ENCODE measurements at regions not wholly inside any gene's neighbourhood (a gene's known extent, or its start where the extent isn't known, plus 50 kb on each side); places are given as distances from the start of the nearest gene placed in this dataset.

DNA sequence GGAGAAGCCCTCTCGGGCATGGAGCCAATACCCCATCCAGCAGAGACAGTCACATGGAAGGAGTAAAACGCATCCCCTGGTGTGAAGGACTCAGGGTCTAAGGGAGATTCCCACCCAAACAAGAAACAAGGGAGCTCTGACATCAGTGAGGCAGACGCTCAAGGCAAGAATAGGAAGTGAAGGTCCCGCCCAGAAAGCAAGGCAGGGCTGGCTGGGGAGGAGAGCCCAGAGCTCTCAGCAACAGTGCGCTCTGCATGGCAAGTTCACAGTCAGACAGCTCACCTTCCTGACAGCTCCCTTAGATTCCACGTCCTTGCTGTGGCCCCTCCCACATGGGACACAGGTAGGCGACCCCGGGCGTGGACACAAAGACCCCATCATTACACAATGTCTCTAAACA, 85.6 kb downstream of the TTLL2 start:
- H3K9me3 ChIP-seq (ENCODE audit: insufficient read depth, low read length, severe bottlenecking) = no peaks in the 10 kb centered on the region

DNA sequence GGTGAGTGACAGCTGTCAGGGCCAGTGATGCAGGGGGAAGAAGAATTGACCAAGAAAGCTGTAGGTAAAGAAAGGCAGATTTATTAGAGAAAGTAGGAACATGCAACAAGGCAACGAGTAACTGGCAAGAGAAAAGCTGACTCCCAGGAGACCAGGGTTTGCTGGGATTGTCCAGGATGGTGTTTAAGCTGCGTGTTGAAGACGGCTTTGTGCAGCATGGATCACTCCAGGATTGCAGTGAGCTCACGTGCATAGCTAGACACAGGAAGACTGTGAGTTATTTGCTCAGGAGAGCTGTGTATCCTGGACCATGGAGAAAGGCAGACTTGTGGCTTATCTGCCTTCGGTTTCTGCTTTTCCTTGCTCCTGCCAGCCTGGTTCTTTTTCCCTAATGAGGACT, 87.6 kb downstream of the TTLL2 start:
- H3K4me3 ChIP-seq (ENCODE audit: low read depth in 1 of 2, low read length in 2 of 2) = no peak overlapping the region
- H3K27ac ChIP-seq (ENCODE audit: low read length) = no peak overlapping the region
- no peak overlapping the region for H3K9ac ChIP-seq (ENCODE audit: low read depth, low read length)
- no peaks in the 10 kb centered on the region for H3K4me1 ChIP-seq (ENCODE audit: insufficient read depth, low read length)
- ATAC-seq (ENCODE audit: insufficient read depth, low read depth) (no peak), DNase-seq (no peak)
- no peaks in the 10 kb centered on the region for H3K9me3 ChIP-seq (ENCODE audit: insufficient read depth, low read length, severe bottlenecking)
- no peaks in the 10 kb centered on the region for H4K20me1 ChIP-seq (ENCODE audit: insufficient read depth, low read length)
- H3K36me3 ChIP-seq (ENCODE audit: insufficient read depth, low read length) = no peaks in the 10 kb centered on the region
- H2AFZ ChIP-seq (ENCODE audit: low read depth, low read length) = no peak overlapping the region
- H3K27me3 ChIP-seq (ENCODE audit: insufficient read depth, low read length, poor library complexity) = no peaks in the 10 kb centered on the region
- H3K79me2 ChIP-seq (ENCODE audit: insufficient read depth, low read length) = no peaks in the 10 kb centered on the region
- no peak overlapping the region for H3K4me2 ChIP-seq (ENCODE audit: insufficient read depth, low read length)
- no peak for TF ChIP-seq EZH2 (IDR thresholded peaks at IDR 0.05; ENCODE audit: borderline replicate concordance, low read depth, low read length, severe bottlenecking)
- no peak for TF ChIP-seq CTCF (IDR thresholded peaks at IDR 0.05; ENCODE audit: borderline replicate concordance, extremely low read depth, low read length, poor library complexity, severe bottlenecking)

More for the DNA sequence above, 85.6 kb downstream of the TTLL2 start:
- ATAC-seq (ENCODE audit: insufficient read depth, low read depth) = no peak
- Histone ChIP-seq H3K9ac (ENCODE audit: low read depth, low read length) (no peak overlapping the region), H3K27ac (ENCODE audit: low read length) (no peak overlapping the region), H3K36me3 (ENCODE audit: insufficient read depth, low read length) (no peaks in the 10 kb centered on the region), H2AFZ (ENCODE audit: low read depth, low read length) (no peak overlapping the region), H3K79me2 (ENCODE audit: insufficient read depth, low read length) (no peaks in the 10 kb centered on the region), H3K4me1 (ENCODE audit: insufficient read depth, low read length) (no peaks in the 10 kb centered on the region), H4K20me1 (ENCODE audit: insufficient read depth, low read length) (no peaks in the 10 kb centered on the region; the same call in 1 of the 2 replicates), H3K4me2 (ENCODE audit: insufficient read depth, low read length) (no peak overlapping the region), H3K27me3 (ENCODE audit: insufficient read depth, low read length, poor library complexity) (no peaks in the 10 kb centered on the region), H3K4me3 (ENCODE audit: low read depth in 1 of 2, low read length in 2 of 2) (no peak overlapping the region)
- DNase-seq = no peak
- TF ChIP-seq CTCF (IDR thresholded peaks at IDR 0.05; ENCODE audit: borderline replicate concordance, extremely low read depth, low read length, poor library complexity, severe bottlenecking) (no peak), EZH2 (IDR thresholded peaks at IDR 0.05; ENCODE audit: borderline replicate concordance, low read depth, low read length, severe bottlenecking) (no peak)

DNA sequence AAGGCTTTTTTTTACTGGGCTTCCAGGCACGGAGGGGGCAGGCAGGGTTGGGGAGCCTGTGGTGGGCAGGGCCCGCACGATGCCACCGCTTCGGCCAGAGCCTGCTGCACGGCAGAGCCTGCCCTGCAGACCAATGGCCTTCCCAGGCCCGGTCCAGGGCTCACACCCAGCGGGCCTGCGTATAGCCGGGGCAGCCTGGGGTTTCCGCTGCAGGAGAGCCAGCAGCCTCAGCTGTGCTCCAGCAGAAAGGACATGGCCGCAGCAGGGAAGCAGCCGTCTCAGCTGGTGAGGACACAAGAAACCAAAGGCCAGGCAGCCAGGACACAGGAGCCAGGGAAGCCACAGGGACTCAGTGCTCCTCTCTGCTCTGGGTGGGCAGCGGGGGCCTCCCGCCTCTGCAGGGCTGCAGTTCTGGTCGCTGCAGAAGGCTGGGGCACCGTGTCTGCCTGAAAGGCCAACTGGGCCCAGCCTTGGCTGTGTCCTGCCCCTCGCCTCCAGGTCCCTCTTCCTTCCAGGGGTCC, 90.6 kb downstream of the TTLL2 start:
- Histone ChIP-seq H3K36me3 (ENCODE audit: insufficient read depth, low read length) (no peaks in the 10 kb centered on the region), H4K20me1 (ENCODE audit: insufficient read depth, low read length) (no peaks in the 10 kb centered on the region), H3K4me2 (ENCODE audit: insufficient read depth, low read length) (no peak overlapping the region), H3K9me3 (ENCODE audit: insufficient read depth, low read length, severe bottlenecking) (no peaks in the 10 kb centered on the region), H3K79me2 (ENCODE audit: insufficient read depth, low read length) (no peaks in the 10 kb centered on the region), H3K4me1 (ENCODE audit: insufficient read depth, low read length) (no peaks in the 10 kb centered on the region), H3K9ac (ENCODE audit: low read depth, low read length) (no peak overlapping the region), H3K27ac (ENCODE audit: low read length) (no peak overlapping the region), H3K4me3 (ENCODE audit: low read depth in 1 of 2, low read length in 2 of 2) (no peak overlapping the region), H3K27me3 (ENCODE audit: insufficient read depth, low read length, poor library complexity) (no peaks in the 10 kb centered on the region), H2AFZ (ENCODE audit: low read depth, low read length) (no peak overlapping the region)
- DNase-seq (no peak), ATAC-seq (ENCODE audit: insufficient read depth, low read depth) (no peak)
- TF ChIP-seq EZH2 (IDR thresholded peaks at IDR 0.05; ENCODE audit: borderline replicate concordance, low read depth, low read length, severe bottlenecking) (no peak), CTCF (IDR thresholded peaks at IDR 0.05; ENCODE audit: borderline replicate concordance, extremely low read depth, low read length, poor library complexity, severe bottlenecking) (no peak)
